HL-60/S4 treated with phorbol 12-myristate 13-acetate at 8.2 ng/mL for 4 days and 3 days (cell line): ENCODE measurements at regions not wholly inside any gene's neighbourhood (a gene's known extent, or its start where the extent isn't known, plus 50 kb on each side); places are given as distances from the start of the nearest gene placed in this dataset.
"Not testable (repeated sequence)": the region's sequence is repeated elsewhere in the genome, so short reads cannot be mapped to it uniquely, and the experiment has no call there.

Experiments used
- in situ Hi-C: fragments of 300-500 bp; cut with MboI; formaldehyde crosslinking; loops from 2 replicates; pipeline ENCODE4 v1.15.0; 2022; ENCODE audit warnings: low sequenced_read_pairs

DNA sequence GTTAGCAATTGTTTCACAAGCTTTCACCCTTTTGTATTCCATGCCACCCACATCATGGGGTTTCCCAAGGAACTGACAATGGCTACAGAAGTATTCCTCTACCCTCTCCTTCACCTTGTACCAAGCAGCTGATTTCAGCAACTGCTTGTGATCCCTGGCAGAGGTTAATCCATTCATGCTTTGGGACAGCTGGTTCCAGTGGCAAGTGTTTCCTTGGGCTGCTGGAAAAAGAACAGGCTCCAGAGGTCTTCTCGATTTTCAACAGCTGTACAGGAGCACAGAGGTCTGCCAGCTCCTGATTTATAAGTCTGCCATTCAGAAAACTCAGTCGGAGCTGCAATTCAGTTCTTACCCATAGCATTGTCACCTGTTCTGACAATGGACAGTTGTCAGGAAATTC lies 239.2 kb upstream of the CWC22 start:
- in situ Hi-C loops = no loop called here

DNA sequence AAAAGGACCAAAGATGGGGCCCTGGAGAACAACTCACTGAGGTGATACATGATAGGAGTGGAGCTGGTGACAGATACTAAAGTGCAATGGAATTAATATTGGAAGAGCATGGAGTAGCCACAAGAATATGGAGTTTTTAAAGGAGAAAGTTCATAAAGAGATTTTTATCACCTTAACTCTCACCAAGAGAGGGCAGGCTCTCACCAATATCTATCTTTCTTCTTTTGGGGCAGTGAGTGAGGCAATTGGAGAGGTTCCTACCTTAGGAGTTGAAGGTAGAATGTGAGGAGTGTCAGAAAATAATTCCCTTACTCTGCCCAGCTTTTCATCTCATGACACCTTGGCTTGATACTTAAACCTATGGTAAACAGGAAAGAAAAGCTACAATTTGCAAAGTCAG lies 233.7 kb upstream of the CWC22 start:
- in situ Hi-C loops = no loop called here

DNA sequence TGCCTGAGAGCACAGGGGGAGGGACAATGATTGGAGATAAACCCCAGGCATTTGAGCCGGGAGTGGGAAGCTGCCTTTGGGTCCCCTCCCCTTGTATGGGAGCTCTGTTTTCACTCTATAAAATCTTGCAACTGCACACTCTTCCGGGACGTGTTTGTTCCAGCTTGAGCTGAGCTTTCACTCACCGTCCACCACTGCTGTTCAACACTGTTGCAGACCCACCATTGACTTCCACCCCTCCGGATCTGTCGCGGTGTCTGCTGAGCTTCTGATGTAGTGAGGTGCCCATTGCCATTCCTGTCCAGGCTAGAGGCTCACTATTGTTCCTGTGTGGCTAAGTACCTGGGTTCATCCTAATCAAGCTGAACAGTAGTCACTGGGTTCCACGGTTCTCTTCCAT lies 231.6 kb upstream of the CWC22 start:
- in situ Hi-C loops = no loop called here

DNA sequence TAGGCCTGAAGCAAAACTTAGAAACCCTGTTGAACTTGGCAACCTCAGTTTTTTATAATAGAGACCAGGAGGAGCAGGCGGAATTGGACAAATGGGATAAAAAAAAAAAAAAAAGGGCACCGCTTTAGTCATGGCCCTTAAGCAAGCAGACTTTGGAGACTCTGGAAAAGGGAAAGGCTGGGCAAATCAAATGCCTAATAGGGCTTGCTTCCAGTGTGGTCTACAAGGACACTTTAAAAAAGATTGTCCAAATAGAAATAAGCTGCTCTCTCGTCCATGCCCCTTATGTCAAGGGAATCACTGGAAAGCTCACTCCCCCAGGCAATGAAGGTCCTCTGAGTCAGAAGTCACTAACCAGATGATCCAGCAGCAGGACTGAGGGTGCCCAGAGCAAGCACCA lies 229.0 kb upstream of the CWC22 start:
- in situ Hi-C loops = not testable (repeated sequence)

DNA sequence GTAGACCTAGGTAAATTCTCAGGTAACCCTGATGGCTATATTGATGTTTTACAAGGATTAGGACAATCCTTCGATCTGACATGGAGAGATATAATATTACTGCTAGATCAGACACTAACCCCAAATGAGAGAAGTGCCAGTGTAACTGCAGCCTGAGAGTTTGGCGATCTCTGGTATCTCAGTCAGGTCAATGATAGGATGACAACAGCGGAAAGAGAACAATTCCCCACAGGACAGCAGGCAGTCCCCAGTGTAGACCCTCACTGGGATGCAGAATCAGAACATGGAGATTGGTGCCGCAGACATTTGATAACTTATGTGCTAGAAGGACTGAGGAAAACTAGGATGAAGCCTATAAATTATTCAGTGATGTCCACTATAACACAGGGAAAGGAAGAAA lies 228.4 kb upstream of the CWC22 start:
- in situ Hi-C loops = not testable (repeated sequence)

DNA sequence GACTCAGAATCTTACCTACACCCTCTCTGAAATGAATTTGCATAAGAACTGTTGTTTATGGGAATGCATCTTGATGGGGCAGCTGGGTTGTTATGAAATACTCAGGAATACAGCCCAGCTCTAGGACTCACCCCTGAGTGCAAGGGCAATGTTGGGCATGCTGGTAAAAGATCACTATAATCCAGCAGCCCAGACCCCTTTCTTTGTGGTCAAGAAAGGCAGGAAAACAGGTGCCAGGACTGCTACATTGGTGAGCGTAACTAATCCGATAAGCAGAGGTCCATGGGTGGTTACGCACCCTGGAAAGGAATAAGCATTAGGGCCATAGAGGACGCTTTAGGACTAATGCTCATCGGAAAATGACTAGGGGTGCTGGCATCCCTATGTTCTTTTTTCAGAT lies 227.9 kb upstream of the CWC22 start:
- in situ Hi-C loops = not testable (repeated sequence)

DNA sequence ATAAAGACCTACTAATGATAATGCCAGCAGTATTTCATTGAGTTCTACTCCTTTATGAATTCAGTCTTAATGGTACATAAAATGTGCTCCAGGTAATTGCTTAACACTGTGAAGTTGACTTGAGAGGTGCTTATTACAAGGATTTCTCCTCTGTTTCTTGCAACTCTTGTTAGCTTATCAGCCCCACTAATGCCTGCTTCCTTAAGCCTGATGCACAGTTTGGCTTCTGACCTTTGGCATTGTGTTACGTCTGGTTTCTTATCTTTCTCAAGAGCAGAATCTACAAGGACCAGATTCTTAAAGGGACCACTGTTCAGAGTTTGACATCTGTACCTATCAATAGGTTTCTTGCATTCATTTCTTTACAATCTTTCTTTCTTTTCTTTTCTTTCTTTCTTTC lies 223.9 kb upstream of the CWC22 start:
- in situ Hi-C loops = no loop called here

DNA sequence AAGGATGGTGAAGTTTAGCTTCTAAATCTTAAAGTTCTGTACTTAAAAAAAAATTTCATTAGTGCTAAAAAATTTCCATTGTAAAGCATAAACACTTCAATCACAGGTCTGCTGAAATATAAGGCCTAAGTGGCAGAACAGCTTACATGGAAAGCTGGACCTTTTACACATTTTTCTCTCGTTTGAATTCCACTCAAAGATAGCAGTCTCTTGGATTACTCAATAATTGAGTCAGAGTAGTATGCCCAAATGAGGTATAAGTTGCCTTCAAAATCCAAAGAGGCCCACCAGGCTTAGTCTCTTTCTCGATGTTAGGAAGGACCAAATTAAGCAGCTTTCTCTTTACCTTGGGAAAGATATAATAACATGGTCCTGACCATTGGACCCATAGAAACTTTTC lies 220.4 kb upstream of the CWC22 start:
- in situ Hi-C loops = no loop called here

DNA sequence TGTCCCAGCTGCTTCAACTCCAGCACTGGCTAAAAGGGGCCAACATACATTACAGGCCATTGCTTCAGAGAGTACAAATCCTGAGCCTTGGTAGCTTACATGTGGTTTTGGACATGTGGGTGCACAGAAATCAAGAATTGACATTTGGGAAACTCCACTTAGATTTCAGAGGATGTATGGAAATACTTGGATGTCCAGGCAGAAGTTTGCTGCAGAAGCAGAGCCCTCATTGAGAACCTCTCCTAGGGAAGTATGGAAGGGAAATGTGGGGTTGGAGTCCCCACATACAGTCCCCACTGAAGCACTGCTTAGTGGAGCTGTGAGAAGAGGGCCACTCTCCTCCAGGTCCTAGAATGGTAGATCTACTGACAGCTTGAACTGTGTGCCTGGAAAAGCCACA lies 218.0 kb upstream of the CWC22 start:
- in situ Hi-C loops = no loop called here

DNA sequence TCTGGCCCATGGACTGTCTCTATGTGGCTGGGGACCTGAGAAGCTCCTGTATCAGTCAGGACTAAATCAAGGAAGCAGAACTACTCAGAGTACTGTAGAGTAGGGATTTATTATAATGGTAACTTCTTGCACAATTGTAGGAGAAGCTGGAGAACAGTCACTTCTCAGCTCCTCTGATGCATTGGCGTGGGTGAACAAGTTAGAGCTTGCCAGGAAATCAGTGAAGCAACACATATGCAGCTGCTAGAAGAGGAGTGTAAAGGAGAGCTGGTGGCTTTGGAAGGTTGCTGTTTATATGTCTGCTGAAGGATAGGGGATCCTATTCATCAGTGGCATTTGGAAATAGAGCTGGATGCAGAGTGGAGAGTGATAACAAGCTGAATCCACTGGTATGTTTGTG lies 215.5 kb upstream of the CWC22 start:
- in situ Hi-C loops = no loop called here

DNA sequence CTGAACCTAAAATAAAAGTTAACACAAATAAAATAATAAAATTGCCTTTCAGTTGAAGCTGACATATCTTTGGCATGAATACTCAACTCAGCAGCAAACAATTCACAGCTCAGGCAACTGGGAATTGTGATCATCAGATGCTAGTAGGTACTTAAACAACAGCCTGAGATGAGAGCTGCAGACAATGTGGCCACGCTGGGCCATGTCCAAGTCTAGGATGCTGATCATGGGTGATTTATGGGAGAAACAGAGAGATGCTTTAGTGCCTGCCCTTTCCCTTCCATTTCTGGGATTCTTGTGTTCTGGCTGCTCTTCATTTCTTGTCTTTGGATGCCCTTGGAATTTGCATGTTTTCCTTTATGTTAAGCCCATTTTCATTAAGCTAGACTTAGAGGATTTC lies 212.4 kb upstream of the CWC22 start:
- in situ Hi-C loops = no loop called here

DNA sequence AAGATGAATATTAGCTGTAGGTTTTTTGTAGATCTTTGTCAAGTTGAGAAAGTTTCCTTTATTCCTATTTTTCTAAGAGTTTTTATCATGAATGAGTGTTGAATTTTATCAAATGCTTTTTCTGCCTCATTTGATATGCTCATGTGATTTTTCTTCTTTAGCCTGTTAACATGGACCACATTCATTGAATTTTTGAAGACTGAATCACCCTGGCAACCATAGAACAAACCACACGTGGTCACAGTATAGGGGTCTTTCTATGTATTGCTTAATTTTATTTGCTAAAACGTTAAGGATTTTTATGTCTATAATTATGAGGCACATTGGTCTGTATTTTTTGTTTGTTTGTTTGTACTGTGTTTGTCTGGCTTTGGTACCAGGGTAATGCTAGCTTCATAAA lies 201.7 kb upstream of the CWC22 start:
- in situ Hi-C loops = no loop called here

DNA sequence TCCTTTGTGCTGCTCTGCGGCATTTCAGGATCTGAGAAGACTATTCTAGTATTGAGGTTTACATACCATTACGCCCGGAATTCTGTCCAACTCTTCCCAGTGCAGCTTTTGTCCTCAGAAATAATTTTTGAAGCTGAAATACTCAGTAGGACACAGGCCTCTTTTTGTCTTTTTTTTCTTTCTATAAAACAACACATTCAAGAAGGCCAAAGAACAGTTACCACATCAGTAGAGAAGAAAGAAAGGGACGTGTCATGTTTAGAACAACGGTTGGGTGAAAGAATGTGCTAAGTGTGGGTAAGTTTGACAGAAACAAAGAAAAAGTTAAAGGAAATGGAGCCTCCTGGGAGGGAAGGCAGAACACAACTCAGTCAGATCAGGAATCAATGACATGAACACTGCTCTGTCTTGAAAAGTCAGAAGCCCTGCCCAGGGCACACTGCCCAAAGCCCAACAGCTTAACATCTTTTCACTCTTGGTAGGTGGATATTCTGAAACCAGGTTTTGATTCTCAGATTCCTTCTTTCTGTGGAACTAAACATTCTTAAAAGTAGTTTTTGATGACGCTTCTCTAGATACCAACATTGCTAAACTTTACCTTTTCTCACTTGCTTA lies 198.6 kb upstream of the CWC22 start:
- in situ Hi-C loops = no loop called here

DNA sequence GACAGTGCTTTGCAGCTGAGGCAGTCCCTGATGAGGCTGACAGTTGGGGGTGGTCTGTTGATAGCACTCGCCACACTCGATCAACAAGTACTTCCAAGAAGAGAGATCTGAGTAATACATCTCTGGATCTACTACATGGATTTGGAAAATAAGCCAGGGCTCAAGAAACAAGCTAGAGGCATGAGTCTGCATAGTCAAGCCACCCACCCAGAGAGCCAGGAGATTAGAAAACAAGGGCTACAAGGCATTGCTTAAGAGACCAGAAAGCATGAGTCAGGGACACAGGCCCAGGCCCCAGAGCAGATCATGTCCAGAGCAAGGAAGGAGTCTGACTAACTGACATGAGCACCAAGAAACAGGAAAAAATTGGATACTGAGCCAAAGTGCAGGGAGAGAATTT lies 196.9 kb upstream of the CWC22 start:
- in situ Hi-C loops = no loop called here

DNA sequence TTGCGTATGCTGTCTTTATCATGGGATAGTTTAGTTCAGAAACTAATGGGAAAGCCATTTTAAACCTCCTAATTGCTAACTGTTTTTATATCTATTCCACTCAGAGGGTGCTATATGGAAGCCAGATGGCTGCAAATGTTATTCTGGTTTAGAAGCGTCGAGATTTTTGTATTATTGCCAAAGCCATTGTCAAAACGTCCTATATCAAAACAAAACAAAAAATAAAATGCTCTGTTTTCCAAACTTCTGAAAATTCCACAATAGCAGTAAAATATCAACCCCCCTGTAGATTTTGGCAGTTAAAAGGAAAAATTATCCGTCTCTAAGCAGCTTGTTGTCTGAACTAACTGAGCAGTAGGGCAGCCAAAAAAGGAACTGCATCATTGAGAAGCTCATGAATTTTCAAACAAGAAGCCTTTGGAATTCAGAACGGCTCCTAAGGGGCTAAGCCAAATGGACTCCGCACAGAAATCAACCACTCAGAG lies 195.4 kb upstream of the CWC22 start:
- in situ Hi-C loops = no loop called here

DNA sequence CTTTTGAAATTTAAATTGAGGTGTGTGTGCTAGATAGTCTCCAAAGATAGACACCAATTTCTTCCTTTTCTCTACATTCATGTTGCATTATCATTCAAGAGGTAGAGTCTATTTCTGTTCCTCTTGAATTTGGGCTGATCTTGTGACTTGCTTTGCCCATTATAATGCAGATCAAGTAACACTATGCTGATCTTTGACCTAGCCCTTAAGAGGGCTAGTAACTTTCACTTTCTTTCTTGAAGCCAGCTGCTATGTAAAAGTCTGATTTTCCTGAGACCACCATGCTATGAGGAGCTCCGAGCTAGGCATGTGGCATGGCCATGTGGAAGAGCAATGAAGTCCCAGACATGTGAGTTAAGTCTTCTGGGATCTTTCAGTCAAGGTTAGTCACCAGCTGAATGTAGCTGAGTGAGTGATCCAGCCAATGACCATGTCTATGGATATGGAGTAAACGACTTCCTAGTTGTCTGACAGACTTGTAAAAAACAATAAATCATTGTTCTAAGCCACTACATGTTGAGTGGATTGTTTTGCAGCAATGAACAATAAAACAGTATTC lies 189.4 kb upstream of the CWC22 start:
- in situ Hi-C loops = no loop called here

DNA sequence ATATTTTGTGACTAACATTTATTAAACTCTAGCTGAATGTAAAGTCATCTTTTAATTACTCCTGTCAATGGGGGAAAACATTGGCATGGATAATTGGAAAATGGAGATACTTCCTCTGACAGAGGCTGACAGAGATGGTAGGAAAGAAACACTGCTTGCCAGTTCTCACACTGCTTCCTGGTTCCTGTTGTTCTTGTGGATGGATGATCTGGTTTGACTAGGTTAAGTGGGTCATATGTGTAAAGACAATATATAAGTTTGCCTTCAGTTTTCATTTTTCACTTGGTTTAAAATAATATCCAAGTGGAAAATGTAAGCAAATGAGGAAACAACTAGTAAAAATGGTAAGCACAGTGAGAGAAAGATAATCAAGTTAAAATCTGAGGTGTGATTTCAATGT lies 188.8 kb upstream of the CWC22 start:
- in situ Hi-C loops = no loop called here

DNA sequence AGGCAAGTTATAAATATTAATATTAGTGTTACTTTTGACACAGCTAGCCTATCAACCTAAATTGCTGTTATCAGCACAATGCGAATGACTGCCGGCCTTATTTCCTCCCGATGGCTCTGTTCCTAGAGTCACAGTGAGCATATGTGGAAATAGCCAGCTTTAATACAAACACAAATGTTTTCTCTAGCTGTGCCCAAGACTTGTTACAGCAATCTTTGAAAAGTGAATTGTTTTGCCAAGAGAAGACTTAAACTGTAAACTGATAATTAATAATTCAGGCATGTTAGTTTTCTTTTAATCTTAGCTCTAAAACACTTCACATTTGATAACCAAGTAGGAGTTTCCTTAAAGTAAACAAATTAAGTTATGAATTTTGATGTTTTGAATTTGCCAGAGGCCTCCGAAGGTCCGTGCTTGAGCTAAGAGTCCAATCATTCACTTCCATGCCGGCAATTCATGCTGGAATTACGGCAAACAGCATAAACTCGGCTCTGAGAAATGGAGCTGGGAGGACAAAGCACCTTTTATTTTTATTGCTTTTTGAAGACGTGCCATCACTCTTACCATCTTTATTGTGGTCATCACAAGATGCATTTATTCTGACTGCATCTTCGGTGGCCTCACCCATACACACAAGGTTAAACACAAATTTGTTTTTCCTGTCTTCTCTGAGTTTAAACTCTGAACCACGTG lies 184.5 kb upstream of the CWC22 start:
- in situ Hi-C loops = no loop called here

DNA sequence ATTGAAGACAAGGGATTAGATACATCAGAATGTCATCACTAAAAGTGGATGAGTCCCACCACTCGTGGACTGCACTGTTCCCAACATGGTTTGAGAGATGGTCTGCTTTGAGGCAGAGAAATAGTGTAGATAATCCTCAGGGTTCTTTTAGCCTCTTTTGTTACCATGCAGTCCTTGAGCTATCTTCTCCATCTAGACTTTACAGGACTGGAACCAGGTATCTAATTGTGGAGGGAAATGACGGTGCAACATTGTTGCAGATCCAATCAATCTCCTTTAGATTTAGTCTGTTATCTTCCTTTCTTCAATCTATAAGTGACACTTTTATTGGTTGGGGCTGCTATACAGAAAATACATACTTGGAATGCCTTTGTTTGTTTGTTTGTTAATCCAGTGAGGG lies 183.8 kb upstream of the CWC22 start:
- in situ Hi-C loops = no loop called here

DNA sequence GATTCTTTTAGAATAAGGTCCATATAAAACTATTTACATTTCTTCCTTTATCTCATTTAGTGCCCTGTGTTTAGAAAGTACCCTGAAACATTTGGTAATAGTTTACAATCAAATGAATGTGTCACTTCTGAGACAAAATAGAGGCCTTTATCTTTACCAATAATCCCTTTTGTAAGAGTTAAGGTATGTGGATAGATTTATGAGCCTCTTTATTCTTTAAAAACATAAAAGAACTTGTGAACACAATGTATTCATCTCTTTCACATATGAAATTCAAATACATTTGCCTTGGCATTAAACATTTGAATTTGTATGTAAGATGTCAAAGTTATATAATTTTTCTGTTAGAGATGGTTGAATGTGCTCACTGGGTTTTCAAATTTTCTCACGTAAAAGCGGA lies 180.5 kb upstream of the CWC22 start:
- in situ Hi-C loops = no loop called here

DNA sequence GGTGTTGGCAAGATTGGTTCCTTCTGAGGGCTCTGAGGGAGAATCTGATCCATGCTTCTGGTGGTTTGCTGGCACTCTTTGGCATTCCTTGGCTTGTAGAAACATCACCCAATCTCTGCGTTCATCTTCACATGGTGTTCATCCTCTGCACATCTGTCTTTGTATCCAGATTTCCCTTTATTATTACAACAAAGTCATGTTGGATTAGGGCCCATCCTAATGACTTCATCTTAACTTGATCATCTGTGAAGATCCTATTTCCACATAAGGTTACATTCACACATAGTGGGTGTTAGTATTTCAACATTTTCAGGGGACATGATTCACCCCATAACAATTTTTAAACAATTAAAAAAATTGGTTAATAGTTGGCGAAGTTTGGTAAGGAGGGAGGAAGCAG lies 177.4 kb upstream of the CWC22 start:
- in situ Hi-C loops = no loop called here

DNA sequence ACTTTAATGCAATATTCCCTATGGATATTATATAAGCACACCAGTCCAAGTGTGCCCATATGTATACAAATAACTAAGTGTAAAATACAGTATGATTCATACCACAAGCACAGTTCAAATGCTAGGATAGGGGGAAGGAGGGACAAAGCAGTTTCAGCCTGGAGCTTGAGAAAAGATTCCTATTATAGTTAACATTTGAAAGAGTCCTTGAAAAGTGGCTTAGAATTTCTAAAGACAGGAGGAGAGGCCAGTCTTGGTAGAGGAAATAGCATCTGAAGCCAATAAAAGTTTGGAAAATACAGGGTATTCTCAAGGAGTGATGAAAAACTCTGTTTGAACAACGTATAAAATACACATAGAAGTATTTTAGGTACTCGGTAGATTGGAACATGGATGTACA lies 173.4 kb upstream of the CWC22 start:
- in situ Hi-C loops = no loop called here

DNA sequence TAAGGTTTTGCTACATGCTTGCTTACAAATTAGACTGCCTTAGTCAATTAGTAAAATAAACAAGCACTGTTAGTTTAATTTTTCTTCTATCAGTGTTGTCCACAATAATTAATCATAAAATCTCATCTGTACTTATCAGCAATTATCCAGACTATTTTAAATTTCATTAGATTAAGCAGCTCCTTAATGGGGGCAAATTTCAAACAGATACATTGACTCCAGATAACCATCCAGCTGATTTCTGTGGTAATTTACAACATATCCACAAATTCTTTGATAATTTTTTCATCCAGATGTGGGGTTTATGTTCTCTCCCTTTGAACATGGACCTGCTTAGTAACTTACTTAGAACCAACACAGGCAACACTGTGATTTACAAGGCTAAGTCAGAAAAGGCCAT lies 170.4 kb upstream of the CWC22 start:
- in situ Hi-C loops = no loop called here
